22Rv1 (cell line): ENCODE measurements at regions not wholly inside any gene's neighbourhood (a gene's known extent, or its start where the extent isn't known, plus 50 kb on each side); places are given as distances from the start of the nearest gene placed in this dataset.

Experiments used
- ZFX ChIP-seq: fragments of 450-650 bp; IDR thresholded peaks from 2 replicates; pipeline ENCODE4 v1.6.1; 2017; ENCODE audit warnings: antibody characterized with exemption, borderline replicate concordance
- TF ChIP-seq, protein P1 (sequence below): fragments of 450-650 bp; IDR thresholded peaks from 2 replicates; pipeline ENCODE4 v1.5.1; 2017; ENCODE audit warnings: mild to moderate bottlenecking

DNA sequence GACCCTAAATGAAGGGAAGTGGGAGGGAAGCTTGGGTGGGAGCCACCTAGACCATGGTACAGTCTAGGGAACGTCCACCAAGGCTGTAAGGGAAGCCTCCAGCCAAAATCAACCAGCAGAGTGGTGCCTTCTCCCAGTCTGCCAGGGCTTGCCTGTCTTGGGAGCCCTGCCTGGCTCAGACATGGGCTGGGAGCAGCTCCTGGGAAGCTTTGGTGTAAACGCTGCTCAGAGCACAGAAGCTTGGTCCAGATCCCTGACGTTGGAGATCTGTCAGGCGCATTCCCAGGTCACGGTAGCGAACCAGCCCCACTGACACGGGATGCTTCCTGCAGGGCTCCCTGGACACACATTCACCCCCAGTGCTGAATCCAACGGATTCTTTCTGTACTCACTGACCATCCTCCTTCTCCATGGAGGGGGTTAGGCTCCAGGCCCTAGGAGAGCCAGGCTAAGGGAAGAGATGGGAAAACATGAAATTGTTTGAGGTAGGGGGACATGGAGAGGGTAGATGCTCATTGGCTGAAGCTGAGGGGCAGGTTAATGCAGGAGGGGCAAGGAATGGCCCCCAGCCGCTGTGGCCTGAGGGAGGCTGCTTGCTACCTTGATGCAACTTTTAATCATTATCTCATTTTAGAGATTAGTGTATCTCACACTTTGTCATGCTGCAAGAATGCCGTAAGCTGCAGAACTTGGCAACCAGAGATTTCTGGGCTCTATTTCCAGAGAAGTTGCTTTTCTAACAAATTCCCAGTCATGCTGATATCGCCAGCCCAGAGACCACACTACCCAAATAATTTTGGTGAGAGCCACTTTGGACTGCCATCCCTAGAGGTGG, 195.8 kb downstream of the UQCRFS1 start:
- TF ChIP-seq, protein P1, sequence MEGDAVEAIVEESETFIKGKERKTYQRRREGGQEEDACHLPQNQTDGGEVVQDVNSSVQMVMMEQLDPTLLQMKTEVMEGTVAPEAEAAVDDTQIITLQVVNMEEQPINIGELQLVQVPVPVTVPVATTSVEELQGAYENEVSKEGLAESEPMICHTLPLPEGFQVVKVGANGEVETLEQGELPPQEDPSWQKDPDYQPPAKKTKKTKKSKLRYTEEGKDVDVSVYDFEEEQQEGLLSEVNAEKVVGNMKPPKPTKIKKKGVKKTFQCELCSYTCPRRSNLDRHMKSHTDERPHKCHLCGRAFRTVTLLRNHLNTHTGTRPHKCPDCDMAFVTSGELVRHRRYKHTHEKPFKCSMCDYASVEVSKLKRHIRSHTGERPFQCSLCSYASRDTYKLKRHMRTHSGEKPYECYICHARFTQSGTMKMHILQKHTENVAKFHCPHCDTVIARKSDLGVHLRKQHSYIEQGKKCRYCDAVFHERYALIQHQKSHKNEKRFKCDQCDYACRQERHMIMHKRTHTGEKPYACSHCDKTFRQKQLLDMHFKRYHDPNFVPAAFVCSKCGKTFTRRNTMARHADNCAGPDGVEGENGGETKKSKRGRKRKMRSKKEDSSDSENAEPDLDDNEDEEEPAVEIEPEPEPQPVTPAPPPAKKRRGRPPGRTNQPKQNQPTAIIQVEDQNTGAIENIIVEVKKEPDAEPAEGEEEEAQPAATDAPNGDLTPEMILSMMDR = no peak
- TF ChIP-seq ZFX = no peak
